Endothelial cell (in vitro differentiated cells): ENCODE measurements at regions not wholly inside any gene's neighbourhood (a gene's known extent, or its start where the extent isn't known, plus 50 kb on each side); places are given as distances from the start of the nearest gene placed in this dataset.
"Not testable (repeated sequence)": the region's sequence is repeated elsewhere in the genome, so short reads cannot be mapped to it uniquely, and the experiment has no call there.

ENCODE experiments used
- DNase-seq: peaks from one replicate; pipeline ENCODE4 v3.0.0; 2021; ENCODE audit warnings: low spot score
- H3K27ac Mint-ChIP-seq: one replicate; pipeline ENCODE4 v1.8.0; 2021; ENCODE audit warnings: mixed read lengths, inconsistent platforms; ENCODE audit not compliant: unreplicated experiment
- H3K27me3 Mint-ChIP-seq: one replicate; pipeline ENCODE4 v1.8.0; 2021; ENCODE audit warnings: mild to moderate bottlenecking, moderate library complexity, mixed read lengths, inconsistent platforms; ENCODE audit not compliant: unreplicated experiment
- H3K36me3 Mint-ChIP-seq: one replicate; pipeline ENCODE4 v1.8.0; 2021; ENCODE audit warnings: mild to moderate bottlenecking, low read depth, mixed read lengths, inconsistent platforms; ENCODE audit not compliant: unreplicated experiment
- H3K4me1 Mint-ChIP-seq: one replicate; pipeline ENCODE4 v1.8.0; 2021; ENCODE audit warnings: mild to moderate bottlenecking, mixed read lengths, inconsistent platforms; ENCODE audit not compliant: unreplicated experiment
- H3K4me3 Mint-ChIP-seq: one replicate; pipeline ENCODE4 v1.8.0; 2021; ENCODE audit warnings: mild to moderate bottlenecking, mixed read lengths, inconsistent platforms; ENCODE audit not compliant: unreplicated experiment
- H3K9me3 Mint-ChIP-seq: one replicate; pipeline ENCODE4 v1.8.0; 2021; ENCODE audit warnings: mixed read lengths, inconsistent platforms; ENCODE audit not compliant: unreplicated experiment
- CTCF ChIP-seq: fragments of 200-600 bp; sonication (generic); IDR thresholded peaks from one replicate; pipeline ENCODE4 v1.5.0; 2021; ENCODE audit warnings: antibody characterized with exemption; ENCODE audit not compliant: unreplicated experiment

- Mint-ChIP-seq H3K4me1 (peaks cover 21% of the 10 kb centered on the region), H3K36me3 (peaks cover 9% of the 10 kb centered on the region), H3K27ac (no peak overlapping the region), H3K27me3 (peaks cover 19% of the 10 kb centered on the region), H3K4me3 (no peak overlapping the region), H3K9me3 (peaks cover 6% of the 10 kb centered on the region)
- no peak for DNase-seq
- no peak for TF ChIP-seq CTCF
These were observed 101.2 kb upstream of the EIF5 start for GRCh38 chr14:103232831-103233319.

- H3K27ac Mint-ChIP-seq: no peak overlapping the region
- no peak overlapping the region for H3K4me3 Mint-ChIP-seq
- peaks cover 6% of the 10 kb centered on the region for H3K9me3 Mint-ChIP-seq
- H3K27me3 Mint-ChIP-seq: peaks cover 16% of the 10 kb centered on the region
- TF ChIP-seq CTCF: no peak
- peaks cover 12% of the 10 kb centered on the region for H3K36me3 Mint-ChIP-seq
- DNase-seq: no peak
- peaks cover 21% of the 10 kb centered on the region for H3K4me1 Mint-ChIP-seq
These were observed 100.7 kb upstream of the EIF5 start for GRCh38 chr14:103233328-103233727.

- Mint-ChIP-seq H3K27me3 (peaks cover 16% of the 10 kb centered on the region), H3K9me3 (peaks cover 11% of the 10 kb centered on the region), H3K36me3 (peaks cover 19% of the 10 kb centered on the region), H3K4me1 (peaks cover 21% of the 10 kb centered on the region), H3K4me3 (peak overlapping the region; percentile 32), H3K27ac (peak overlapping the region; percentile 93)
- not testable (repeated sequence) for DNase-seq
These were observed 99.2 kb upstream of the EIF5 start for GRCh38 chr14:103234826-103235225.

- H3K4me3 Mint-ChIP-seq: peak overlapping the region; percentile 38
- H3K27me3 Mint-ChIP-seq: peaks cover 11% of the 10 kb centered on the region
- peaks cover 11% of the 10 kb centered on the region for H3K9me3 Mint-ChIP-seq
- DNase-seq: not testable (repeated sequence)
- peaks cover 21% of the 10 kb centered on the region for H3K4me1 Mint-ChIP-seq
- peaks cover 19% of the 10 kb centered on the region for H3K36me3 Mint-ChIP-seq
- H3K27ac Mint-ChIP-seq: peak overlapping the region; percentile 93
These were observed 98.5 kb upstream of the EIF5 start for GRCh38 chr14:103235506-103235905.

GRCh38 chr14:103239751-103240150 is 94.3 kb upstream of the EIF5 start:
- no peak overlapping the region for H3K27ac Mint-ChIP-seq
- H3K27me3 Mint-ChIP-seq: peaks cover 7% of the 10 kb centered on the region
- peaks cover 10% of the 10 kb centered on the region for H3K36me3 Mint-ChIP-seq
- H3K4me3 Mint-ChIP-seq: no peak overlapping the region
- peaks cover 28% of the 10 kb centered on the region for H3K4me1 Mint-ChIP-seq
- no peak for DNase-seq
- H3K9me3 Mint-ChIP-seq: peaks cover 11% of the 10 kb centered on the region
- no peak for TF ChIP-seq CTCF

GRCh38 chr14:103241531-103241930 is 92.5 kb upstream of the EIF5 start:
- Mint-ChIP-seq H3K27ac (no peak overlapping the region), H3K27me3 (peaks cover 3% of the 10 kb centered on the region), H3K36me3 (peaks cover 10% of the 10 kb centered on the region), H3K4me3 (no peak overlapping the region), H3K9me3 (peaks cover 11% of the 10 kb centered on the region), H3K4me1 (peaks cover 13% of the 10 kb centered on the region)
- no peak for TF ChIP-seq CTCF
- DNase-seq: no peak
